HG03469 (cell line): ENCODE measurements at regions not wholly inside any gene's neighbourhood (a gene's known extent, or its start where the extent isn't known, plus 50 kb on each side); places are given as distances from the start of the nearest gene placed in this dataset.
"Not testable (repeated sequence)": the region's sequence is repeated elsewhere in the genome, so short reads cannot be mapped to it uniquely, and the experiment has no call there.

Source experiments
- ATAC-seq: cut with Tn5 transposase; IDR thresholded peaks from one replicate; pipeline ENCODE4 v1.9.1; 2021; ENCODE audit warnings: mild to moderate bottlenecking, moderate library complexity, moderate number of reproducible peaks; ENCODE audit not compliant: unreplicated experiment

DNA sequence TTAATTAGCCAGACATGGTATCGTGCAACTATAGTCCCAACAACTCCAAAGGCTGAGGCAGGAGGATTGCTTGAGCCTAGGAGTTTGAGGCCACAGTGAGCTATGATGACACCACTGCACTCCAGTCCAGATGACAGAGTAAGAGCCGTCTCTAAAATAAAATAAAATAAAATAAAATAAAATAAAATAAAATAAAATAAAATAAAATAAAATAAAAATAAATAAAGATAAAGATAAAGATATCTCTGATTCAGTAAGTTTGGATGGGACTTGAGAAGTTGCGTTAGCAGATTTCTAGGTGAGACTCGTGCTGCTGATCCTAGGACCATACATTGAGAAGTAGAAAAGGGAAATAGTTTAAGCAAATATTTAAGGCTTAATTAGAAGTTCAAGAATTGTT lies 254.8 kb upstream of the FAM241A start:
- no peak for ATAC-seq

DNA sequence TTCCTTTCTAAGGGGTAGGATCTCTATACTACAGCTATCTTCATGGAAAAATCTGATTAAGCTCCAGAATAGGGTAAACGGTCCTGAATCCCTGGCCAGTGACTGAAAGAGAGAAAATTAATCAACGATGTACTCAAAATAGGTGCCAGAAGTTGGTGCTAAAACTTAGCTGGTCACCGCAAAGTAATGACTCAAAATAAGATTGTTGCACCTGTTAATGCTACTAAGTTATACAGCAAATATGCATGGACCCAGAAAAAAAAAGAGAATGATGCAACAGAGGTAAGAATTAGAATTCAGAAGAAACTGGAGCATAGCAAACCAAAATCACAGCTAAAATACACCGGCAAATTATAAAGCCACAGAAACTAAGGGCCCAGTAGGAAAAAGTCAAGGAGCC lies 239.7 kb upstream of the FAM241A start:
- ATAC-seq = peak; percentile 78

DNA sequence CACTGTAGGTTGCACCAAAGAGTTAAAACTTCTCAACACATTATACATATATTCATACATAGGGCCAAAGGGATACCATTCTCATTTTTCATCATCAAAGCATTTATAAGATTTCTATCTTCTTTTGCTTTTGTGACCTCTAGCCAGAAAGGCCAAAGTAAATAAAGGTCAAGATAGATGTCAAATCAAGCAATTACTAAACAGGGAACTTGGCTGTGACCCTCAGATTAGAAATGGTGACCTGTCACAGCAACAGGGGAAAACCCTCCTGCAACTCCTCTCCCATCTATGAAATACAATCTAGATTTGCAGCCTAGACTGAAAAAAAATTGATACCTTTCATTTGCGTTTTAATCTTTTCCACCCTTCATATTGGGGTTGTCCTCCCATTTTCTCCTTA lies 225.6 kb upstream of the FAM241A start:
- ATAC-seq = no peak

DNA sequence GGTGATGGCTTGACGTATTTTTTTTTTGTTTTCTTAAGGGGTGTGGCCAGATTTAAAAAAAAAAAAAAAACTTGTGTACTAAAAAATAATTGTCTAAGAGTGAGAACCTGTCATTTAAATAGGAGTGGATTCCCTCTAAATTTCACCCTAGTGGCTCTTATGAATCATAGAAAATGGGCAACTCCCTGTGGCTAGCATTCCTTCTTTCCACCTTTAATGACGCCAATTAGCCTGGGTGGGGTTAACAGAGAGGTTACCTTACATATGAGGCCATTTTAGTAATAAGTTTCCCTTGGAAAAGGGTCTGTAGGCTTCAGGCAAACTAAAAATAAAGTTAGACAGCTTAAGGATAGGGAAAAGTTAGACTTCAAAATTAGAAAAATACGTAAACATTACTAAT lies 223.5 kb upstream of the FAM241A start:
- ATAC-seq = no peak

DNA sequence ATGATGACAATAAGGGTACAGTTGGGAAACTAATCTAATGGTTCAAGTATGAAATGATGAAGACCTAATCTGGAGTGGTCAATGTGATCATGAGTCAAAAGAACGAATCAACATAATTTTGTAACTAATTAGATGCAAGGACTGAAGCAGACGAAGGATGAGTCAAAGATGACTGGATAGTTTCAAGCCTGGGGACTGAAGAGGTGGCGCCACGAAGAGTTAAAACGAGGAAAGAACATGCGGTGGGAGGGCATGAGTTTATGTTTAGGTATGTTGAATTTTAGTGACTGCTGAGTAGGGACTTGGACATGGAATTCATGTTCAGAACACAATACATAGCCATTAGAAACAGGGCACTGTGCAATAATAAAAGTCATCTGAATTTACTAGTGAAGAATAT lies 221.5 kb upstream of the FAM241A start:
- no peak for ATAC-seq

DNA sequence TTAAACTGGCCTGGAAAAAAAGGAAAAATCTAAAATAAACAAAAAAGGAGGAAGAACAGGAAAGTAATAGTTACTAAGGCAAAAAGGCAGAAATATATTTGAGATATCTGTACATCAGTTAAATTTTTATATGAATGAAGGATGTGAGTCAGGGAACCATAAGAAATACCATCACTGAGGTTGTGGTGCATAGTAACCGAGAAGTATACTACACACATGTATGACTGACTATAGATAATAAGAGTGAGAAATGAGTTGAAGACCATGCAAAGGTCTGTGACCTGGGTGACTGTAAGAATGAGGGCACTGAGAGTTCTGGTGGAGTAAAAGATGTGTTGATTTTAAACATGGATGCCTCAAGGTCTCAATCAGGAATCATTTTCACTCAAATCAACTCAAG lies 220.6 kb upstream of the FAM241A start:
- no peak for ATAC-seq

DNA sequence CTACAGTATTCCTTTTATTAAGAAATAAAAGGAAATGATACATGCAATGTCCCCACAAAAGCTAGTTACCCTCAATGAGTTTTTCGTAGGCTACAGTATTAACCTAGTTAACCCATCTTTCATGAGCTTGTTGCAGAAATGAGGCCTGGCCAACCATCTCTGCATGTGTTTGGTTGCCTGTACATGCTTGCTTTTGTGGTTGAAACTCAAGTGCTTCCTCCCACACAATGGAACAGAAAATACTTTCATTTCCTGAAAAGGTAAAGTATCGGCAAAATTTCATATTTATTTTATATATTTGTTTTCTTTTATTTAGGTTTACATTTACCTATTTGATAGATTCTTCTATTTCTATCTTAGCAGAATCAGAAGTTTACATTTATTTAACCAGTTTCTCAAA lies 214.6 kb upstream of the FAM241A start:
- ATAC-seq = peak; percentile 99

DNA sequence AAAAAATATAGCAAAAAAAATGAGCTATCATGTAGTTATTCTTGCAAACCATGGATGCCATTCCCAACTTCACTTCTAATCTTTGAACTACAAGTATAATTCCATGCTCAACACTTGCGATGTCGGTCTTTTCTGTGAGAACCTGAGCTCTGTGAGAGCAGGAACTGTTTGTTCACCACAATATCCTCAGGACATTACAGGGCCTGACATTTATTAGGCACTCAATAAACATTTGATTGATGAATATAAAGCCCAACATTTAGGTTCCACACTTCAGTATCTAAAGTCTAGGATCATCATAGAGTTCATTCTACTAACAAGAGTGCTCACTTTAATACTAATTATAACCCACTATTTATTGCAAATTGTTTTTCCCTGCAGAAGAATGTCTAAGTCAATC lies 211.6 kb upstream of the FAM241A start:
- no peak for ATAC-seq

DNA sequence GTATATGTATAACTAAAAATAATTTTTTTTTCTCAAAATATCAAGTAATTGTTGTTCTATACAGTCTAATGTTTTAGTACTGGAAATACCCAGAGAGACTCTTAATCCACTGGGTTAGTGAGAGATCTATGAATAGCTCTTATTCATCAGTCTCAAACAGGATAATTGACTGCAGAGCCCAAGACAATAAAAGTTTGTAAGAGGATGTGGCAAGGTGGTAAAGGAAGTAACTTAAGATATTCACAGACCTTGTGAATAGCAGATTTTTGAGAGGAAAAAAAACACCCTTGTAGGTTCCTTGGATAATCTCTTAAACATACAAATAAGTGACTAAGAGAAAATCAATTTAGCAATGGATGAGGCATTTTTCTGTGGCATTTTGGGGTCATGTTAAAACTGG lies 210.9 kb upstream of the FAM241A start:
- no peak for ATAC-seq

DNA sequence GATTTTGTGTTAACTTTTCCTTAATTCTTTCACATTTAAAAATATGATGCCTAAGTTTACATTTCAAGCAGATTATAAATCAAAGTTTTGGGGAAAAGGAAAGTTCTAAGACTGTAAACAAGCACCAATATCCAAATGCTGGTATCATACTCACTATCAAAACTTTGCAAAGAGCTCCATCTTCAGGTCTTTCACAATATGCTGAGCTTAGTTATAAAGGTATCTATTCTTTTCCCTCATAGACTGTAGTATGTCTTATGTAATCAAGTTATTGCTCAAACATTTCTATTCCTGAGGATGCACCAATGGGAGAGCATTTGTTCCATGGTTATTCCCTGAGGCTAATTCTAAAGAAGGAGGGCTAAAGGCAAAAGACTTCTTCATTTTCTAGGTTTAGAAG lies 207.9 kb upstream of the FAM241A start:
- no peak for ATAC-seq

DNA sequence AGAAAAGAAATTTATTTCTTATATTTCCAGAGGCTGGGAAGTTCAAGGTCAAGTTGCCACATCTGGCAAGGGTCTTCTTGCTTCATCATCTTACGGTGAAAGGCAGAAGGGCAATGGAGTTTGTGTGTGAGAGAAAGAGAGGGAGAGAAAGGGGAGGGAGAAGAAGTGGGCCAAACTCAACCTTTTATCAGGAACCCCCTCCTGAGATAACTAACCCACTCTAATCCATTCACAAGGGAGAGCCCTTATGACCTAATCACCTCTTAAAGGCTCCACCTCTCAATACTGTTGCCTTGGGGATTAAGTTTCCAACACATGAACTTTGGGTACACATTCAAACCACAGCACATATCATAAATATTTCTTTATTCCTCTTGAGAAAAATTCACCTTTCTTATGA lies 203.3 kb upstream of the FAM241A start:
- no peak for ATAC-seq

DNA sequence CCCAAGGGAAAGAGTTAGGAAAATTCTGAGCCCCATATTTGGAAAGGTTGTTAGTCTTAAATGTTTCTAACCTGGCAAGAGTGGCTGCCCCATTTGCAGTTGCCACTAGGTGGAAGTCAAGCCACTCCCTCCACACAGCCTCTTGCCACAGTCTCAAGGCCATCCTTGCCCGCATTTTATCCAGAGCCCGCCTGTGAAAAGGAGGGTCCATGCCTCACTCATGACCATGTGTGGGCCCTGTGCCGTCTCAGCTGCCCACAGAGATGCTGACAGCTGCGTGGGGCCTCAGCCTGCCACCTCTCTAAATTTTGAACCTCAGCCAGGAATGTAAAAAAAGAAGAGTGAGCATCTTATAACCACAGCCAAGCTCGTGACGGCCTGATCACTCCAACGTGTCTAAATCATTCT lies 201.5 kb upstream of the FAM241A start:
- ATAC-seq = peak; percentile 80

DNA sequence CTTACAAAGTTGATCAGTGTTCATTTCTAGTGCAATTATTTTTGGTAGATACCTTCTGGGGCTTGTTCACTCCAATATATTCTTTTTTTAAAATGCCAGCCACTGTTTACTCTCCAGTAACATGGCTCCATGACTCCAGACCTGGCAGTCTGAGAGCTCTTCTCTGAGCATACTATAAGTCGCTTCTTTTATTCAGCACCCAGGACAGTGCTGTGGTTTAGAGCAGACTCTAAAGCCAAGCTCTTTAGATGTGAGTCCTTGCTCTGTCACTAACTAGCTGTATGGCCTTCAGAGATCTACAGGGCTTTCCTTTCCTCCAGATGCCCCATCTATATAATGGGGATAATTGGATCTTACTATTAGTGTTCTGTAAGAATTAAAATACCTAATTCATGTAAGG lies 200.2 kb upstream of the FAM241A start:
- no peak for ATAC-seq

DNA sequence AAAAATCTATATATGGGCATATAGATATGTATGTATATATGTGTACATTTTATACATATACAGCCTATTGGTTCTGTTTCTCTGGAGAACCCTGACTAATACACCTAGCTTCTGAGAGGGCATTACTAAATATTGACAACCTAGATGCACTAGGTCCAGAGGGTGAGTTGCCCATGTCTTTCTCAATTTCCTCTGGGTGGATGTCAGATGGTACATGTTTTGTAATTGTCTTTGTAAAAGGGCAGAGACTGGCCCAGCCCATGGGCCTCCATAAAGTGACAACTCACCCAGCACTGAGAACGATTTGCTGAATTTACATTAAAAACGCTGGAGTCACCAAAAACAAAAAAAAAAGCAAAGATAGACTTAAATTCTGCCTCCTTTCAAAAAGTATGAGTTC lies 198.5 kb upstream of the FAM241A start:
- ATAC-seq = no peak

DNA sequence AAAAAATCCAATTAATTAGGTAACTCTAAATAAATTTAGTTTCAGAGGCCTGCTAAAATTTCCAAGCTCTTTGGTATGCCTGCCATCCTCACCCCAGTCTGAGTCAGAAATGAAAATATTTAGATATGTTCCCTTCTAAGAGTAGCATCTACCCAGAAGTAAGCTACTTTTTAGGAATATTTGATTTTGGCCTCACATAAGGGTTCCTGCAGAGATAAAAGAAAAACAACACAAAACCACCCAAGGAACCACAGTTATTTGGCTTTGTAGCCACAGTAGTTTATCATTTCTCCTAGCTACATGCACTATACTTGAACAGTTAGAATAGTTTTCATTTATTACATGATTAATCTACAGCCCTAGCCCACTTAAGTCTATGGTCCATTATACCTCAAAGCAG lies 192.6 kb upstream of the FAM241A start:
- no peak for ATAC-seq

DNA sequence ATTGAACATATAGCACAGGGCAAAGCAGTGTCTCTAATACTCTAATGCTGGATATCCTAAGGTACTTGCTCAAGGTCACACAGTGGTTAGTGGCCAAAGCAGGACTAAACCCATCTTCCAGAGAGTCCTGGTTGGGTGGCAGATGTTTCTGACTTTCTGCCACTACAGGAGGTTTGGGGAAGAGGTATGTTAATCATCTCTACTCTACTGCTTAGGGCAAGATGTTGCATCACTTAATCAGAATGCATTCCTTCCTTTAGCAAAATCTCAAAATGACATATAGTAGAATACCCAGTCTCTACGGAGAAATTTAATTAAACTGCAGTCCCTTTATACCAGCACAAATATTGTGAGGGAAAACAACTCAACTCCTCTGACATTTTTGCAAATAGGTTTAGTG lies 190.7 kb upstream of the FAM241A start:
- ATAC-seq = no peak

DNA sequence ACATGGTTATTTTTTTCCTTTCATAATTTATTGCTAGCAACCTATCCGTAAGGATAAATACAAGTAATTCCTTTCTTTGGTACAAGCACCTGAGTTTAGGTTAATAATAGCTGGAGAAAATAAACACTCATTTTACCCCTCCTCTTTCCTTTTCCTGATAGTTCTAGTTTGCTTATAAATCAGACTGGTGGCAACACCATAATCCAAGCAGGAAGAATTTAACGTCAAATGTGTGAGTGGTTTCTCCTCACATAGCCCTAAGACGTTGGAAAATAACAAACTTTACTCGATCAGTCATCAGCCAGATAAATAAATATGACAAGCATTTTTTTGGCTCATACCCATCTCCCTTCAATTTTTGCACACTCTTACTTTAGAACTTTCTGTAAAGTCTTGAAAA lies 190.3 kb upstream of the FAM241A start:
- ATAC-seq = no peak

DNA sequence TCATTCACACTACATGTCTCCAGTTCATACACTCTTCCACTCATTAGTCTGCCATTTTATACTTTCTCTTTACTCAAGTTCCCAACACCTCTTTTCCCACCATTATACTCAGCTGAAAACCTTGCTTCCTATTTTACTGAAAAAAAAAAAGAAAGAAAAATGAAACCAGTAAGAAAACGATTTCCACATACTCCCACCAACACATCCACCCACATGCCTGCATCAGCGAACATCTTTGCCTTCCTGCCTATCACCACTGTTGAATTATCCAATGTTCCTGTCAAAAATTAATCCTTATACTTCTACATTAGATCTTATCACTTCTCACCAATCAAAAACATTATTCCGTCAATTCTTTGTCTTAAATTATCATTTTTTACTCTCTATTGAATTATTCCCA lies 188.1 kb upstream of the FAM241A start:
- no peak for ATAC-seq

DNA sequence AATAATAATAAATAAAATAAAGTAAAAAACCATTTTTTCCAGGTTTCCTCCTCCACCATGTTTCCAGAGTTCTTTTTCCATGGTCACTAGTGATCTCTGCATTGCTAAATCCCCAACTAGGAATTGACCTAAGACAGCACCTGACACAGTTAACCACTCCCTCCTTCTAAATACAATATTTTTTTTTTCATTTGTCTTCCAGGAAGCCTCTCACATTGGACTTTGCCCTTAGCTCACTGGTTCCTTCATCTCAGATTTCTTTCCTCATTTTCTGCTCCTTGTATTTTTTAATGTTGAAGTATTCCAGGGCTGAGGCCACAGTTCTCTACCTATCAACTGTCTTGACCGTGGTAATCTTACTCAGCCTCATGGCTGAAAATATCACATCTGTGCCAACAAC lies 187.3 kb upstream of the FAM241A start:
- no peak for ATAC-seq

DNA sequence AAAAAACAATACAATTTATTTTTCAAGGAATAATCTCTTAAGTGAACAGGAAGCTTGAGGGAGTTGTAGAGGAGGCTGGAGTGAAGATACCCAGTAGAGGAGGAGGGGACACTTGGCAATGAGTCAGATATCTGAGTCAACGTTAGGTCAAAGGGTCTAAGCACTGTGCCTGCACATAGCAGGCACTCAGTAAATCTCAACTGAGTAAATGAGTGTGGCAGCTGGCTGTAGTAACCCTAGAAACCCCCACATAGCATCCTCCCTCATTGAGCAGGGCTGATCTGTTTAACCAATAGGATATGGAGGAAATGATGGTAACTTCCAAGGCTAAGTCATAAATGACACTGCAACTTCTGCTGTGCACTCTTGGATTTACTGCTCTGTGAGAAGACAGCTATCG lies 186.0 kb upstream of the FAM241A start:
- ATAC-seq = no peak

DNA sequence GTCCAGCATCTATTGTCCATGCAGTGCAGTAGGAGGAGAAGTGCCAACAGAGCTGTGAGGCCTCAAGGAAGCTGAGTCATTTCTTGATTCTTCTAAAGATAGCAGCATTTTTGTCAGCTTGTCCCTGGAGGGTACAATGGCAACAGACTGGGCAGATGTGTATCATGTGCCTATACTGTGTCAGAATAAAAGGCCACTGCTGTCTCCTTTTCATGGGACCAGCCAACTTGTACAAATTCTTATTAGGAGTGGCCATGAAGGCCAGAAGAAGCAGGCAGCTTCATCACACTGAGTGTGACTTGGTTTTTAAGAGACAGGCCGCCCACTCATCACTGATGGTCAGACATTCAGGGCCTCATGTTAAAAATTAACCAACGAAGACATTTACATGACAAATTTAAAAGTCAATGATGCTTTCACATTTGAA lies 185.0 kb upstream of the FAM241A start:
- ATAC-seq = peak; percentile 94

DNA sequence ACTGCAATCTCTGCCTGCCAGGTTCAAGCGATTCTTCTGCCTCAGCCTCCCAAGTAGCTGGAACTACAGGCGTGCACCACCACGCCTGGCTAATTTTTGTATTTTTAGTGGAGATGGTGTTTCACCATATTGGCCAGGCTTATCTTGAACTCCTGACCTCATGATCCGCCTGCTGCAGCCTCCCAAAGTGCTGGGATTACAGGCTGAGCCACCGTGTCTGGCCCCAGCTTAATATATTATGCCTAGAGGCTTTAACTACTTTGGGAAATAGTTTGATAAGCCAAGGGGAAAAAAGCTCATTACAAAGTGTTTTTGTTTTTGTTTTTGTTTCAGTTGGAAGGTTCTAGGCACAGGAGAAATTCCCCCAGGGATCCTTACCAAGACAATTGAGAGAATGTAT lies 184.2 kb upstream of the FAM241A start:
- ATAC-seq = not testable (repeated sequence)

DNA sequence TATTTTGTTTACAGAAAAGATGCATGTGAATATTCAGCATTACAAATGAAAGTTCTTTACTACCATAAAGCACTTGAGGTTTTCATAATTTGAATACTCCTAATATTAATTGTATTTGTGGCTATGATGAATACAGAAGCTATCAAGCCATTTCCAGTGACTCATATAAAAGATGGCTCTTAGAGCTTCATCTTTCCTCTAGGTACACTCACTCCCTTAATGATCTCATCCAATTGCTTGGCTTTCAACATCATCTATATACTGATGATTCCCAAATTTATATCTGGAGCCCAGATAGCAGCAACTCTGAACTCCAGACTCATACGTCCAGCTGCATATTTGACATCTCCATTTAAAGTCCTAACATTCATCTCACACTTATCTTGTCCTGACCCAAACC lies 183.4 kb upstream of the FAM241A start:
- ATAC-seq = no peak

DNA sequence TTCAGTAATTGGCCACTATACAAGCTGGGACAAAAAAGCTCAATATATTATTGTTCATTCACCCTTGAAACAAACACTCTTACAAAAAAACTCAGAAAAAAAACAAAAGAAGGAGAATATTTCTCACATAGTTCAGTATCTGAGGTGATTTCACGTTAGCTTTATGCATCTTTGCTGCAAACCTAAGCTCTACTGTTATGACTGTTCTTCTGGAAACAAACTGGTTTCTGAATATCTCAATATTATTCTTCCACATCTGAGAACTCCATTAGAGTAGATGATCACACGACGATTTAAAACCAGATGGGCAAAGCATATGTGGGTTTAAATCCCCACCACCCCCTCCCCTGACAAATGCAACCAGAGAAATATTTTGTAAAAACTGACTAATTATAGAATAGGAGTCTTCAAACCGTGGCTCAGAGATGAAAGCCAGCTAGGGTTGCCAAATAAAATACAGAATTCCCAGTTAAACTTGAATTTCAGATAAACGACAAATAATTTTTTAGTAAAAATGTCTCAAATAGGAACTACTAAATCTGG lies 182.0 kb upstream of the FAM241A start:
- ATAC-seq = peak; percentile 28
